Endodermal cell (in vitro differentiated cells): ENCODE measurements at regions not wholly inside any gene's neighbourhood (a gene's known extent, or its start where the extent isn't known, plus 50 kb on each side); places are given as distances from the start of the nearest gene placed in this dataset.

Source experiments
- DNase-seq: peaks from one replicate; pipeline ENCODE4 v3.0.0-alpha.2; 2017
- H3K27ac ChIP-seq: 2 replicates; pipeline ENCODE4 v1.5.1; 2013; ENCODE audit warnings: mild to moderate bottlenecking, low read depth, low read length, moderate library complexity
- H3K27me3 ChIP-seq: 2 replicates; pipeline ENCODE4 v1.6.1; 2013; ENCODE audit warnings: mild to moderate bottlenecking, low read length, moderate library complexity; ENCODE audit not compliant: insufficient read depth, control insufficient read depth, poor library complexity, severe bottlenecking
- H3K36me3 ChIP-seq: 2 replicates; pipeline ENCODE4 v1.7.0; 2013; ENCODE audit warnings: mild to moderate bottlenecking, low read length, moderate library complexity; ENCODE audit not compliant: control insufficient read depth, insufficient read depth
- H3K4me1 ChIP-seq: one replicate; pipeline ENCODE4 v1.7.0; 2013; ENCODE audit warnings: low read length; ENCODE audit not compliant: control insufficient read depth, insufficient read depth
- H3K4me3 ChIP-seq: 2 replicates; pipeline ENCODE4 v1.5.1; 2013; ENCODE audit warnings: mild to moderate bottlenecking, low read length, moderate library complexity
- H3K9ac ChIP-seq: 2 replicates; pipeline ENCODE4 v1.6.1; 2013; ENCODE audit warnings: mild to moderate bottlenecking, low read length, moderate library complexity; ENCODE audit not compliant: poor library complexity, severe bottlenecking; ENCODE audit errors: extremely low read depth
- H3K9me3 ChIP-seq: 2 replicates; pipeline ENCODE4 v1.6.1; 2013; ENCODE audit warnings: mild to moderate bottlenecking, low read length, moderate library complexity; ENCODE audit not compliant: control insufficient read depth
- H3K27ac Mint-ChIP-seq: 2 replicates; pipeline ENCODE4 v1.8.0; 2020; ENCODE audit warnings: mixed read lengths
- H3K27me3 Mint-ChIP-seq: 2 replicates; pipeline ENCODE4 v1.8.0; 2021; ENCODE audit warnings: mild to moderate bottlenecking, mixed read lengths; ENCODE audit not compliant: insufficient read depth
- H3K36me3 Mint-ChIP-seq: 2 replicates; pipeline ENCODE4 v1.8.0; 2020; ENCODE audit warnings: low read depth, mixed read lengths
- H3K4me1 Mint-ChIP-seq: 2 replicates; pipeline ENCODE4 v1.8.0; 2020; ENCODE audit warnings: mixed read lengths
- H3K4me3 Mint-ChIP-seq: 2 replicates; pipeline ENCODE4 v1.8.0; 2020; ENCODE audit warnings: mild to moderate bottlenecking, moderate library complexity, mixed read lengths
- H3K9me3 Mint-ChIP-seq: 2 replicates; pipeline ENCODE4 v1.8.0; 2020; ENCODE audit warnings: mild to moderate bottlenecking, mixed read lengths
- CTCF ChIP-seq: fragments of 200-600 bp; sonication (generic); conservative IDR thresholded peaks from 2 replicates; pipeline ENCODE4 v1.5.0; 2021; ENCODE audit warnings: antibody characterized with exemption, mild to moderate bottlenecking
- WGBS, 2 experiments: methylation state at CpG; one replicate each; pipeline versions ENCODE4 v1.1.5 to v1.1.7; 2013; ENCODE audit warnings: missing lambda C conversion rate in 2 of 2, mixed read lengths in 1 of 2; ENCODE audit not compliant: insufficient coverage in 1 of 2, insufficient read length in 1 of 2; 5-methylcytosine and 5-hydroxymethylcytosine counted together

- no peak for DNase-seq
- peaks cover 1% of the 10 kb centered on the region for H3K9me3 ChIP-seq
- H3K27ac ChIP-seq: no peak overlapping the region
- Mint-ChIP-seq H3K27ac (no peak overlapping the region), H3K9me3 (peaks cover 5% of the 10 kb centered on the region), H3K4me3 (no peak overlapping the region), H3K27me3 (no peaks in the 10 kb centered on the region), H3K36me3 (no peaks in the 10 kb centered on the region), H3K4me1 (no peaks in the 10 kb centered on the region)
- no peaks in the 10 kb centered on the region for H3K4me1 ChIP-seq
- H3K27me3 ChIP-seq: no peaks in the 10 kb centered on the region
- 63 to 77% methylated on average over 2 to 4 of the region's 4 CpGs for WGBS, 2 experiments
- TF ChIP-seq CTCF: no peak
- H3K9ac ChIP-seq: no peak overlapping the region
- H3K4me3 ChIP-seq: no peak overlapping the region
- H3K36me3 ChIP-seq: no peaks in the 10 kb centered on the region
Observed at GRCh38 chr1:4408380-4408779, 246.0 kb upstream of the AJAP1 start.

- Histone ChIP-seq H3K4me3 (no peak overlapping the region), H3K27me3 (no peaks in the 10 kb centered on the region), H3K4me1 (no peaks in the 10 kb centered on the region), H3K27ac (no peak overlapping the region), H3K36me3 (no peaks in the 10 kb centered on the region), H3K9me3 (peaks cover 7% of the 10 kb centered on the region), H3K9ac (no peak overlapping the region)
- Mint-ChIP-seq H3K36me3 (no peaks in the 10 kb centered on the region), H3K4me1 (no peaks in the 10 kb centered on the region), H3K27me3 (no peaks in the 10 kb centered on the region), H3K27ac (no peak overlapping the region), H3K9me3 (peaks cover 9% of the 10 kb centered on the region), H3K4me3 (no peak overlapping the region)
- no peak for TF ChIP-seq CTCF
- no peak for DNase-seq
- 94 to 95% methylated on average over 15 of the region's 15 CpGs for WGBS, 2 experiments
Observed at GRCh38 chr1:4411862-4412261, 242.5 kb upstream of the AJAP1 start.

GRCh38 chr1:4415476-4415875, 238.9 kb upstream of the AJAP1 start:
- 83 to 91% methylated on average over 4 to 5 of the region's 5 CpGs for WGBS, 2 experiments
- H3K9me3 Mint-ChIP-seq: peaks cover 17% of the 10 kb centered on the region
- no peak overlapping the region for H3K9ac ChIP-seq

More at GRCh38 chr1:4415476-4415875, 238.9 kb upstream of the AJAP1 start:
- TF ChIP-seq CTCF: no peak
- H3K27me3 ChIP-seq: no peaks in the 10 kb centered on the region
- H3K27ac Mint-ChIP-seq: no peak overlapping the region
- H3K4me3 ChIP-seq: no peak overlapping the region
- H3K4me3 Mint-ChIP-seq: no peak overlapping the region
- no peaks in the 10 kb centered on the region for H3K4me1 ChIP-seq
- H3K4me1 Mint-ChIP-seq: no peaks in the 10 kb centered on the region
- H3K36me3 Mint-ChIP-seq: no peaks in the 10 kb centered on the region
- H3K36me3 ChIP-seq: no peaks in the 10 kb centered on the region
- no peak for DNase-seq
- no peaks in the 10 kb centered on the region for H3K27me3 Mint-ChIP-seq
- H3K9me3 ChIP-seq: peaks cover 11% of the 10 kb centered on the region
- H3K27ac ChIP-seq: no peak overlapping the region
